ENCODE measurements at regions not wholly inside any gene's neighbourhood (a gene's known extent, or its start where the extent isn't known, plus 50 kb on each side); places are given as distances from the start of the nearest gene placed in this dataset.
"Not testable (repeated sequence)": the region's sequence is repeated elsewhere in the genome, so short reads cannot be mapped to it uniquely, and the experiment has no call there.

DNA sequence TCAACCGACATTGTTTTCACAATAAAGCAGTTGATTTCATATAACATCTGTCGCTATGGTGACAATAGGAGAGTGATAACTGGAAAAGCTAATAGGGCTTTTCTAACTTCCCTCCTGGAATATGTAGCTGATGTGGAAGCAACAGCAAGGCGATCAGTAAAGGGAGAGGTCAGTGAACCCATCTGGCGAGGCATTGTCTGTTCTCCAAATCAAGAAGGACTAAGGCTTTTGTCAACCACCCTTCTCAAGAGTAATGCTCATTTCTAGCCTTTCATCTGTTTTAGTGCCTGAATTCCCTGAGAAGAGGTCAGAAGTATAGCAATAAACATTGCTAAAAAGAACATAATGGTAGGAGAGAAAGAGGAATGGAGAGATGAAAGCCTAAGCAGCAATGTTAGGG, 201.3 kb downstream of the AKAP7 start:
- H3K9me3 ChIP-seq (ENCODE audit: control insufficient read depth in 5 of 5, low read length in 5 of 5), result no peaks in the 10 kb centered on the region
- H3K4me1 ChIP-seq (ENCODE audit: control insufficient read depth in 5 of 5, insufficient read depth in 5 of 5, low read length in 5 of 5), result no peaks in the 10 kb centered on the region
- no peaks in the 10 kb centered on the region for H3K36me3 ChIP-seq (ENCODE audit: control insufficient read depth in 5 of 5, insufficient read depth in 5 of 5, low read length in 5 of 5)
- no peaks in the 10 kb centered on the region for H3K27me3 ChIP-seq (ENCODE audit: control insufficient read depth in 5 of 5, insufficient read depth in 4 of 5, low read length in 5 of 5)
- no peak overlapping the region for H3K27ac ChIP-seq (ENCODE audit: low read depth, low read length)
- H3K9ac ChIP-seq (ENCODE audit: low read length in 5 of 5), result no peak overlapping the region
- no peak overlapping the region for H3K4me3 ChIP-seq (ENCODE audit: low read depth in 1 of 5, low read length in 5 of 5)

- not testable (repeated sequence) for H3K4me3 ChIP-seq (ENCODE audit: low read depth in 1 of 5, low read length in 5 of 5); H3K36me3 ChIP-seq (ENCODE audit: control insufficient read depth in 5 of 5, insufficient read depth in 5 of 5, low read length in 5 of 5); H3K9ac ChIP-seq (ENCODE audit: low read length in 5 of 5); H3K27ac ChIP-seq (ENCODE audit: low read depth, low read length); H3K4me1 ChIP-seq (ENCODE audit: control insufficient read depth in 5 of 5, insufficient read depth in 5 of 5, low read length in 5 of 5); H3K9me3 ChIP-seq (ENCODE audit: control insufficient read depth in 5 of 5, low read length in 5 of 5); H3K27me3 ChIP-seq (ENCODE audit: control insufficient read depth in 5 of 5, insufficient read depth in 4 of 5, low read length in 5 of 5)
Measured at GRCh38 chr6:131346896-131347295, 211.6 kb downstream of the AKAP7 start.

DNA sequence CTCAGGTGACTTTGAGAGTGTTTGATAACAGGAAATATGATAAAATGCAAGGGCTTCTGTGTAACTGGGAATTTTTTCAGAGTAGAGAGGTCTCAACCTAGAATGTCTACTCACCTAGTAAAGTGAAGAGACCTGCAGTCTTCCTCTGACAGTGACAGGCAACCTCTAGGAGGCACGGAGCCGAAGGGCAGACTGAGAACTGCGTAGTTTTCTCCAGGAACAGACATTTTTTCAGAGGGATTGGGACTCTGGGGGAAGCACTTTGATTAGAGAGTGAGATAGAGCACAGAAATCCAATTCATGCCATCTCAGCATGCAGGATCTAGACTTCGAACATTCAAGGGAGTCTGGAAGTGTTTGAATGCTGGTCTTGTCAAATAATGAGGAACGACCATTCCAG, 213.3 kb downstream of the AKAP7 start:
- no peak overlapping the region for H3K27ac ChIP-seq (ENCODE audit: low read depth, low read length)
- H3K27me3 ChIP-seq (ENCODE audit: control insufficient read depth in 5 of 5, insufficient read depth in 4 of 5, low read length in 5 of 5), result no peaks in the 10 kb centered on the region
- no peak overlapping the region for H3K4me3 ChIP-seq (ENCODE audit: low read depth in 1 of 5, low read length in 5 of 5)
- H3K9ac ChIP-seq (ENCODE audit: low read length in 5 of 5), result no peak overlapping the region
- no peaks in the 10 kb centered on the region for H3K36me3 ChIP-seq (ENCODE audit: control insufficient read depth in 5 of 5, insufficient read depth in 5 of 5, low read length in 5 of 5)
- no peaks in the 10 kb centered on the region for H3K9me3 ChIP-seq (ENCODE audit: control insufficient read depth in 5 of 5, low read length in 5 of 5)
- no peaks in the 10 kb centered on the region for H3K4me1 ChIP-seq (ENCODE audit: control insufficient read depth in 5 of 5, insufficient read depth in 5 of 5, low read length in 5 of 5)

GRCh38 chr6:131349199-131349598, 213.9 kb downstream of the AKAP7 start:
- H3K9me3 ChIP-seq (ENCODE audit: control insufficient read depth in 5 of 5, low read length in 5 of 5), result no peaks in the 10 kb centered on the region
- no peak overlapping the region for H3K4me3 ChIP-seq (ENCODE audit: low read depth in 1 of 5, low read length in 5 of 5)
- H3K9ac ChIP-seq (ENCODE audit: low read length in 5 of 5), result no peak overlapping the region
- H3K27me3 ChIP-seq (ENCODE audit: control insufficient read depth in 5 of 5, insufficient read depth in 4 of 5, low read length in 5 of 5), result no peaks in the 10 kb centered on the region
- no peaks in the 10 kb centered on the region for H3K36me3 ChIP-seq (ENCODE audit: control insufficient read depth in 5 of 5, insufficient read depth in 5 of 5, low read length in 5 of 5)
- H3K27ac ChIP-seq (ENCODE audit: low read depth, low read length), result no peak overlapping the region
- H3K4me1 ChIP-seq (ENCODE audit: control insufficient read depth in 5 of 5, insufficient read depth in 5 of 5, low read length in 5 of 5), result no peaks in the 10 kb centered on the region

DNA sequence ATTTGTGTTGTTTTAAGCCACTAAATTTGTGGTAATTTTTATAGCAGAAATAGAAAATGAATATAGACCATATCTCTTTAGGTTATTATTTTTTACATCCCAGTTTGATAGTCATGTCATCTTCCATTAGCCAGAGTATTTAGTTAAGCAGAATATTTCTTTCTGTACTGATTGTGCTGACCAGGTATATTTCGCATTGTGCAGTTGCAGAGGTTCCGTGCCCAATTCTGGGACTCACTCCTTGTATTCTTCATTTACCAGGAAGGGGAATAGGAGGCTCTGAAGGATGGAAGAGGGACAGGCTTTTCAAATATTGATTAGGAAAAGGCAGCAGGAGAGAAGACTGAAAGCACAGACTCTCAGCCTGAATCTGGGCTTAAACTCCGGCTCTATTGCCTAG, 217.8 kb downstream of the AKAP7 start:
- no peaks in the 10 kb centered on the region for H3K4me1 ChIP-seq (ENCODE audit: control insufficient read depth in 5 of 5, insufficient read depth in 5 of 5, low read length in 5 of 5)
- no peaks in the 10 kb centered on the region for H3K27me3 ChIP-seq (ENCODE audit: control insufficient read depth in 5 of 5, insufficient read depth in 4 of 5, low read length in 5 of 5)
- H3K36me3 ChIP-seq (ENCODE audit: control insufficient read depth in 5 of 5, insufficient read depth in 5 of 5, low read length in 5 of 5), result no peaks in the 10 kb centered on the region
- H3K27ac ChIP-seq (ENCODE audit: low read depth, low read length), result no peak overlapping the region
- no peak overlapping the region for H3K4me3 ChIP-seq (ENCODE audit: low read depth in 1 of 5, low read length in 5 of 5)
- H3K9me3 ChIP-seq (ENCODE audit: control insufficient read depth in 5 of 5, low read length in 5 of 5), result no peaks in the 10 kb centered on the region
- no peak overlapping the region for H3K9ac ChIP-seq (ENCODE audit: low read length in 5 of 5)

DNA sequence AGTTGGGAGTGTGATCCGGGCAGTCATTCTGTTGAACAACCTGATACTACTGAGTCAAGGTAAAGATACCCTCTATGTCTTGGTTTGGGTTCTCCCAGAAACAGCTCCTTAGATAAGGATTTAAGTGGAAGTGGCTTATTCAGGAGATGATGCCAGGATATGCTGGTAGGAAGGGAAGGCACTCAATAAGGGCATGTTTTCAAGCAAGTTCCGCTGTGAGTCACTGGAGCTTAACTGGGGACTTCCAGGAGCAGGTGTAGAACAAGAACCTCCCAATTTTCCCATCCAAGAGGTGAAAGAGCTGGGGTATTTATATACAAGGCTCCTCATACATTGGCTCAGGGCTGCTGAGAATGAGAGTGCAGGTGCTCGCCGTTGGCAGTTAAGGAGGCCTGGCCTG, 218.6 kb downstream of the AKAP7 start:
- Histone ChIP-seq H3K27ac (ENCODE audit: low read depth, low read length) (no peak overlapping the region), H3K4me3 (ENCODE audit: low read depth in 1 of 5, low read length in 5 of 5) (no peak overlapping the region), H3K9ac (ENCODE audit: low read length in 5 of 5) (no peak overlapping the region), H3K9me3 (ENCODE audit: control insufficient read depth in 5 of 5, low read length in 5 of 5) (no peaks in the 10 kb centered on the region), H3K4me1 (ENCODE audit: control insufficient read depth in 5 of 5, insufficient read depth in 5 of 5, low read length in 5 of 5) (no peaks in the 10 kb centered on the region), H3K27me3 (ENCODE audit: control insufficient read depth in 5 of 5, insufficient read depth in 4 of 5, low read length in 5 of 5) (no peaks in the 10 kb centered on the region), H3K36me3 (ENCODE audit: control insufficient read depth in 5 of 5, insufficient read depth in 5 of 5, low read length in 5 of 5) (no peaks in the 10 kb centered on the region)

- H3K36me3 ChIP-seq (ENCODE audit: control insufficient read depth in 5 of 5, insufficient read depth in 5 of 5, low read length in 5 of 5), result no peaks in the 10 kb centered on the region
- H3K9me3 ChIP-seq (ENCODE audit: control insufficient read depth in 5 of 5, low read length in 5 of 5), result no peaks in the 10 kb centered on the region
- H3K9ac ChIP-seq (ENCODE audit: low read length in 5 of 5), result no peak overlapping the region
- H3K4me3 ChIP-seq (ENCODE audit: low read depth in 1 of 5, low read length in 5 of 5), result no peak overlapping the region
- no peaks in the 10 kb centered on the region for H3K27me3 ChIP-seq (ENCODE audit: control insufficient read depth in 5 of 5, insufficient read depth in 4 of 5, low read length in 5 of 5)
- no peaks in the 10 kb centered on the region for H3K4me1 ChIP-seq (ENCODE audit: control insufficient read depth in 5 of 5, insufficient read depth in 5 of 5, low read length in 5 of 5)
- H3K27ac ChIP-seq (ENCODE audit: low read depth, low read length), result no peak overlapping the region
Measured at GRCh38 chr6:131354356-131354755, 218.7 kb upstream of the ARG1 start.

- Histone ChIP-seq H3K9me3 (ENCODE audit: control insufficient read depth in 5 of 5, low read length in 5 of 5) (no peaks in the 10 kb centered on the region), H3K27ac (ENCODE audit: low read depth, low read length) (no peak overlapping the region), H3K9ac (ENCODE audit: low read length in 5 of 5) (no peak overlapping the region), H3K4me1 (ENCODE audit: control insufficient read depth in 5 of 5, insufficient read depth in 5 of 5, low read length in 5 of 5) (no peaks in the 10 kb centered on the region), H3K36me3 (ENCODE audit: control insufficient read depth in 5 of 5, insufficient read depth in 5 of 5, low read length in 5 of 5) (no peaks in the 10 kb centered on the region), H3K27me3 (ENCODE audit: control insufficient read depth in 5 of 5, insufficient read depth in 4 of 5, low read length in 5 of 5) (no peaks in the 10 kb centered on the region), H3K4me3 (ENCODE audit: low read depth in 1 of 5, low read length in 5 of 5) (no peak overlapping the region)
Measured at GRCh38 chr6:131356161-131356560, 216.9 kb upstream of the ARG1 start.

GRCh38 chr6:131357501-131357900, 215.5 kb upstream of the ARG1 start:
- Histone ChIP-seq H3K27ac (ENCODE audit: low read depth, low read length) (no peak overlapping the region), H3K9ac (ENCODE audit: low read length in 5 of 5) (no peak overlapping the region), H3K4me1 (ENCODE audit: control insufficient read depth in 5 of 5, insufficient read depth in 5 of 5, low read length in 5 of 5) (no peaks in the 10 kb centered on the region), H3K36me3 (ENCODE audit: control insufficient read depth in 5 of 5, insufficient read depth in 5 of 5, low read length in 5 of 5) (no peaks in the 10 kb centered on the region), H3K9me3 (ENCODE audit: control insufficient read depth in 5 of 5, low read length in 5 of 5) (no peaks in the 10 kb centered on the region), H3K27me3 (ENCODE audit: control insufficient read depth in 5 of 5, insufficient read depth in 4 of 5, low read length in 5 of 5) (no peaks in the 10 kb centered on the region), H3K4me3 (ENCODE audit: low read depth in 1 of 5, low read length in 5 of 5) (no peak overlapping the region)

DNA sequence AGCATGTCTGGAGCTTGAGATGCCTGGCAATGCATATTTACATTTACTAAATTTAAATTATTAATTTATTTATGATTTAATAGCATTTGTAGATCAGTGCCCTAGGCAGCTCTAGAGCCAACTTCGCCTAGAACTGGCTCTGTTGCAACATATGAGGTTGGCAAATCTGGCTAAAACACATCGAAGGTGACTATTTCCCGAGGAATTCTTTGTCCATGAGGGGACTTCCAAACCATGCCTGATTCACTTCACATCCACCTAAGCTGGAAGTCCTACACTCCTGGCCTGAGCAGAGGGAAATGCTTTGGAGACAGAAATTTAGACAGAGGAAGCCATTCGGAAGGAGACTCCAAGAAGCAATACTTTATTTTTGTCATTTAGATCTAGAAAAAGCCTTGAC, 211.0 kb upstream of the ARG1 start:
- no peak overlapping the region for H3K4me3 ChIP-seq (ENCODE audit: low read depth in 1 of 5, low read length in 5 of 5)
- H3K36me3 ChIP-seq (ENCODE audit: control insufficient read depth in 5 of 5, insufficient read depth in 5 of 5, low read length in 5 of 5), result no peaks in the 10 kb centered on the region
- H3K9me3 ChIP-seq (ENCODE audit: control insufficient read depth in 5 of 5, low read length in 5 of 5), result no peaks in the 10 kb centered on the region
- no peak overlapping the region for H3K27ac ChIP-seq (ENCODE audit: low read depth, low read length)
- peaks cover 0 to 4% (median 0%) of the 10 kb centered on the region in 5 donors for H3K4me1 ChIP-seq (ENCODE audit: control insufficient read depth in 5 of 5, insufficient read depth in 5 of 5, low read length in 5 of 5)
- no peaks in the 10 kb centered on the region for H3K27me3 ChIP-seq (ENCODE audit: control insufficient read depth in 5 of 5, insufficient read depth in 4 of 5, low read length in 5 of 5)
- H3K9ac ChIP-seq (ENCODE audit: low read length in 5 of 5), result no peak overlapping the region

- Histone ChIP-seq H3K27ac (ENCODE audit: low read depth, low read length) (no peak overlapping the region), H3K9ac (ENCODE audit: low read length in 5 of 5) (no peak overlapping the region), H3K4me1 (ENCODE audit: control insufficient read depth in 5 of 5, insufficient read depth in 5 of 5, low read length in 5 of 5) (peaks cover 0 to 4% (median 0%) of the 10 kb centered on the region in 5 donors), H3K9me3 (ENCODE audit: control insufficient read depth in 5 of 5, low read length in 5 of 5) (no peaks in the 10 kb centered on the region), H3K27me3 (ENCODE audit: control insufficient read depth in 5 of 5, insufficient read depth in 4 of 5, low read length in 5 of 5) (no peaks in the 10 kb centered on the region), H3K4me3 (ENCODE audit: low read depth in 1 of 5, low read length in 5 of 5) (no peak overlapping the region), H3K36me3 (ENCODE audit: control insufficient read depth in 5 of 5, insufficient read depth in 5 of 5, low read length in 5 of 5) (no peaks in the 10 kb centered on the region)
Measured at GRCh38 chr6:131362696-131363095, 210.3 kb upstream of the ARG1 start.
